ENCODE measurements at regions not wholly inside any gene's neighbourhood (a gene's known extent, or its start where the extent isn't known, plus 50 kb on each side); places are given as distances from the start of the nearest gene placed in this dataset.

- no peak for TF ChIP-seq CTCF (conservative IDR thresholded peaks at IDR 0.05; ENCODE audit: low read depth)
- POLR2A ChIA-PET (ENCODE audit: low non-redundant PET), result no interaction called here
- CTCF ChIA-PET, result no interaction called here
These were observed 570.0 kb downstream of the PTPRC start for GRCh38 chr1:199208847-199209246.

GRCh38 chr1:199218065-199218464, 579.2 kb downstream of the PTPRC start:
- CTCF ChIA-PET, result no interaction called here

More at GRCh38 chr1:199208847-199209246, 570.0 kb downstream of the PTPRC start:
- no peak overlapping the region for H3K27ac ChIP-seq
- DNase-seq (ENCODE audit: low spot score), result no peak

GRCh38 chr1:199218533-199218932, 579.7 kb downstream of the PTPRC start:
- no peak overlapping the region for H3K27ac ChIP-seq
- ChIA-PET CTCF (no interaction called here), POLR2A (ENCODE audit: low non-redundant PET) (no interaction called here)
- DNase-seq (ENCODE audit: low spot score), result no peak
- TF ChIP-seq CTCF (conservative IDR thresholded peaks at IDR 0.05; ENCODE audit: low read depth), result no peak

More at GRCh38 chr1:199218065-199218464, 579.2 kb downstream of the PTPRC start:
- no peak for TF ChIP-seq CTCF (conservative IDR thresholded peaks at IDR 0.05; ENCODE audit: low read depth)
- H3K27ac ChIP-seq, result no peak overlapping the region
- no peak for DNase-seq (ENCODE audit: low spot score)
- POLR2A ChIA-PET (ENCODE audit: low non-redundant PET), result no interaction called here

GRCh38 chr1:199220031-199220430, 581.2 kb downstream of the PTPRC start:
- H3K27ac ChIP-seq, result no peak overlapping the region
- ChIA-PET CTCF (no interaction called here), POLR2A (ENCODE audit: low non-redundant PET) (interaction anchor here (0.6 kb wide), 2 partner anchors 252 to 613 kb away, joined by 3 read pairs; no protein-coding TSS in a partner anchor)
- TF ChIP-seq CTCF (conservative IDR thresholded peaks at IDR 0.05; ENCODE audit: low read depth), result no peak
- DNase-seq (ENCODE audit: low spot score), result no peak

- no peak overlapping the region for H3K27ac ChIP-seq
- no peak for TF ChIP-seq CTCF (conservative IDR thresholded peaks at IDR 0.05; ENCODE audit: low read depth)
- CTCF ChIA-PET, result interaction anchor here (0.6 to 1.1 kb wide), 4 partner anchors 8 to 993 kb away, joined by 3 to 4 read pairs (median 4); no protein-coding TSS in a partner anchor
- POLR2A ChIA-PET (ENCODE audit: low non-redundant PET), result no interaction called here
- no peak for DNase-seq (ENCODE audit: low spot score)
These were observed 582.7 kb downstream of the PTPRC start for GRCh38 chr1:199221371-199222150.

- DNase-seq (ENCODE audit: low spot score), result no peak
- POLR2A ChIA-PET (ENCODE audit: low non-redundant PET), result no interaction called here
These were observed 585.1 kb downstream of the PTPRC start for GRCh38 chr1:199223936-199224335.

More at GRCh38 chr1:199223936-199224335, 585.1 kb downstream of the PTPRC start:
- H3K27ac ChIP-seq, result no peak overlapping the region
- CTCF ChIA-PET, result no interaction called here
- no peak for TF ChIP-seq CTCF (conservative IDR thresholded peaks at IDR 0.05; ENCODE audit: low read depth)
